Stimulated activated CD4-positive, alpha-beta T cell treated with anti-CD3 and anti-CD28 coated beads, Interleukin-4, amount 100 ng/mL, for 4 hours (primary cell): ENCODE measurements at regions not wholly inside any gene's neighbourhood (a gene's known extent, or its start where the extent isn't known, plus 50 kb on each side); places are given as distances from the start of the nearest gene placed in this dataset.

Experiments
- DNase-seq, 2 experiments: peaks; one replicate each; pipeline ENCODE4 v3.0.0-alpha.2; 2020

GRCh38 chr10:78915190-78915518 is 153.6 kb upstream of the ZMIZ1 start:
- DNase-seq: no peak

DNA sequence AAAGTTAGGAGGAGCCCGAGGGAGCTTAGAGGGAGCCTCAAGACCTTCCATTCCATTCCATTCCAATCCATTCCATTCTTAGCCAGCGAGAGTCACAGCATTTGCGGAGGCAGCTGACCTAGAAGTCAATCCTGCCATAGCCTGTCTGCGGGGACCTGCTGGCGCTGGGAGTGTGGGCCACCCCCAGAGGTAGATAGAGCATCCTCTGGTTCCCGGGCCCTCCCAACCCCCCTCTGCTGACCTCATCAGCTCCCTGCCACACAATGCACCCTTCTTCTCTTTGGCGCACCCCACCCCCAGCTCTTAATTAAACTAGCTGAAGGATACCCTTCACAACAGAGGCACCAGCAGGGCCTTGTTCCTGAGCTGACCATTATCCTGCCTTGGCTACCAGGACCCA is 152.5 kb upstream of the ZMIZ1 start:
- DNase-seq: no peak

DNA sequence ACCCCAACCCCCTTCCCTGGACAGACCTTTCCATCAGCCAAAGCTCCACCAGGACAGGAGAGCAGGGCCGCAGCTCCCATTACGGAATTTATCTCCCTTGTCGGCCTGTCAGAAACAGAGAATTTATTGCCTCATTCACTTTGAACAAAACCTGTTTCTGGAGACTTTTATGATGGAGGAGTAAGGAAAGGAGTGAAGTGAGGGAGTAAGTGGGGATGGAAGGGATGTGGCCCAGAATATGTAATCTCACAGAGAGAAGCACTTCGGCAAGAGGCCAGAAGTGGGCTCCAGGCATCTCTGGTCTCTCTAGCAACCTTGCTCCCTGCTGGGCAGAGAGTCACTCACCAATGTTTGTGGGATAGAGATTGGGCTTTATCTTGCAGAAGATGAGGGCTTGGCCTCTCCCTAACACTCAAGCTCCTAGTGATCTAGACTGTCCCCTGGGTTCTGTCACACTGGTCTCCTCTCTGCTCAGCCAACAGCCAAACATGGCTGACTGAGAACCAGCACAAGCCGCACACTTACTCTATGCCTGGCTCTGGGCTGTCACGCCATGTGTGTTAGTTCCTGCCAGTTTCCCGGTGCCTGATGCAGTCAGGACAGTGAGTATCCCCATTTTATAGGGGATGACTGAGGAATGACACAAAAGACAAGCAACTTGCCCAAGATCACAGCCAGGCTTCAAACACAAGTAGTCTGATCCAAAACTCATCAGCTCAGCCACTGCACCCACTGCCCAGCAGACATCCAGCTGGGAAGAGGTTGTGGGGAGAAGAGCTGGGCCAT is 149.4 kb upstream of the ZMIZ1 start:
- DNase-seq: no peak

DNA sequence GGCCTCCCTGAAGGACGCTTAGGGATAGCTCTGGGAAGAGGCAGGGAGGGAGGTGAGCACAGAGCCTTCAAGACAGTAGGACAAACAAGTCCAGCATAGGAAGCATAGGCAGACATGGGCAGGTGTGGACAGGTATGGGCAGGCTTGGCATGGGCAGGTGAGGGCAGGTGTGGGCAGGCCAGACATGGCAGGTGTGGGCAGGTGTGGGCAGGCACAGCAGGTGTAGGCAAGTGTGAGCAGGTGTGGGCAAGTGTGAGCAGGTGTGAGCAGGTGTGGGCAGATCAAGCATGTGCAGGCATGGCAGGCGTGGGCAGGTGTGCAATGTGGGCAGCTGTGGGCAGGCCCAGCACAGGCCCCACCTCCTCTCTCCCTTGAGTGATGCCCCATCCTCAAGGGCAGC is 148.8 kb upstream of the ZMIZ1 start:
- no peak for DNase-seq

GRCh38 chr10:78921895-78922294 is 146.9 kb upstream of the ZMIZ1 start:
- no peak for DNase-seq

GRCh38 chr10:78923647-78924318 is 145.0 kb upstream of the ZMIZ1 start:
- DNase-seq: no peak

- DNase-seq: no peak
Observed at GRCh38 chr10:78924319-78925003, 144.3 kb upstream of the ZMIZ1 start.

- no peak for DNase-seq
Observed at GRCh38 chr10:78925275-78925674, 143.5 kb upstream of the ZMIZ1 start.

GRCh38 chr10:78925800-78926319 is 142.9 kb upstream of the ZMIZ1 start:
- no peak for DNase-seq

GRCh38 chr10:78927257-78927995 is 141.3 kb upstream of the ZMIZ1 start:
- DNase-seq: no peak

GRCh38 chr10:78928330-78928729 is 140.4 kb upstream of the ZMIZ1 start:
- no peak for DNase-seq

DNA sequence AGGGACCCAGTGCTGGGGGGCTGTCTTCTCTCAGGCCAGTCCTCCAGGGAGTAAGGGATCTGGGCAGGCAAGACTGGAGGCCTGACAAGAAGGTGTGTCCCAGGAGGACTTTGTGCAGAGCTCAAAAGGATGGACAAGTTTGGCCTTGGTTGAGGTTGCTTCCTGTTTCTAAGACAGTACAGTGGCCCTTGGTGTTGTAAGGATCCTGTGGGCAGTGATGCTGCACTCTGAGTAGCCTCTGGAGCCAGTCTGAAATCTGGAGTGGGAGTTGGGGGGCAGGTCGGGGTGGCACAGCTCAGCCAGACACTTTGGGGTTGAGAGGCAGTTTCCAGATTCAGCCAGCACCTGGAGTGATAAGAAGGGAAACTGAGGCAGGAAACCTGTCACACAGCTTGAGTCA is 139.2 kb upstream of the ZMIZ1 start:
- DNase-seq: no peak

GRCh38 chr10:78931321-78932053 is 137.3 kb upstream of the ZMIZ1 start:
- no peak for DNase-seq

DNA sequence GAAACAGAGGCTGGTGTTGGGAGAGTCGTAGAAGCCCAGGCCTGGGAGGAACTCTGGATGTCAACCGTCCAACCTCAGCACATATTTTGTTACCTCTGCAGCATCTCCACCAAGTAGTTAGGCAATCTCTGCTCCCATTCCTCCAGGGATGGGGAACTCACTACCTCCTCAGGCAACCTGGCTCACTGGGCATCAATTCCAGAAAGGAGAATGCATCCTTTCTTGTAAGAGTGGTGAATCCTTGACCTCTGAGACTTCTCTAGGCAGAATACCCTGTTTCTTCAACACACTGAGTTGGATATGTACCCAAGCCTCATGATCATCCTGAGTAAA is 136.7 kb upstream of the ZMIZ1 start:
- no peak for DNase-seq

GRCh38 chr10:78932861-78933260 is 135.9 kb upstream of the ZMIZ1 start:
- DNase-seq: no peak

DNA sequence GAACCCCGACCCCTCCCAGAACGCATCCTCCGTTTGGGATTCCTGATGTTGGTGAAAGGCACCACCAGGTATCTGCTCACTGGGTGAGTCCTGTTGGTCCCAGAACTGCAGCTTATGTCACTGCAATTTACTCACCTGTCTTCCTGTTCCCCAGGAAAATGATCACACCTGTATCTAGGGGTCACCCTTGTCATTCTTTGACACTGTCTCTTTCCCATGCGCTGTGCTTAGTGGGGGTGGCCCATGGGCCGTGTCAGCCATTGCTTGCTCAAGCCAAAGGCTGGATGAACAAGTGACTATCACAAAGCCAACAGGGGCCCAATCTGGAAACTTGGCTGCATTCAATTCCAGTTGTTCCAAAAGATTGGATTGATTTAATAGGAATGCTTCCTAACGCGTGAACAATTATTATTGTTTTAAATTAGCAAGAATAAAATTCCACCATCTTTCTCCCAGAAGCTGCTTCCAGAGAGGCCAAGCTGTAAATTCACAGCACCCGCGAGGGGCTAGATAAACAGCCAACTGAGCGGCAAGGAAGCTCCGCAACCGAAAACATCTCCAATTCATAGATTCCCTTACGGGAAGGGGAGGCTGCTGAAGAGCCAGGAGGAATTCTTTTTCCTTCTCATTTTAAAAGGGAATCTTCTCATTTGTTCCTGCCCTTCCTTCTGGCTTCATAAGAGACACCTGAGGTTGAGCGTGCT is 134.8 kb upstream of the ZMIZ1 start:
- DNase-seq: no peak

DNA sequence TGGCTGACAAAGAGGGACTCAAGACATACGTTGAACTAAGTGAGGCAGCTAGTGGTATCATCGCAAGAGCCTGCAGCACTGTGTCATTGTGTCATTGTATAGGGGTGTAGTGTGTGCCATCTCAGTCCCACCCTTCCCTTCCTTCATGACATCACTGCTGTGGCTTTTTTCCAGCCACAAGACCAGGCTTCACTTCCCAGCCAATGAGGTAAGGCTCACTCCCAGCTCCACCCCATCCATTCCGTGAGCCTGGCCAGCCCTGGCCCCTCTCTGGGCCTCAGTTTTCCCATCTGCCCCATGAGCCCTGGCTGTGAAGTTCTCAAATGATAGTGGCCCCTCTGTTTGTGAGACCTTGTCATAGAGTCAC is 134.3 kb upstream of the ZMIZ1 start:
- no peak for DNase-seq

DNA sequence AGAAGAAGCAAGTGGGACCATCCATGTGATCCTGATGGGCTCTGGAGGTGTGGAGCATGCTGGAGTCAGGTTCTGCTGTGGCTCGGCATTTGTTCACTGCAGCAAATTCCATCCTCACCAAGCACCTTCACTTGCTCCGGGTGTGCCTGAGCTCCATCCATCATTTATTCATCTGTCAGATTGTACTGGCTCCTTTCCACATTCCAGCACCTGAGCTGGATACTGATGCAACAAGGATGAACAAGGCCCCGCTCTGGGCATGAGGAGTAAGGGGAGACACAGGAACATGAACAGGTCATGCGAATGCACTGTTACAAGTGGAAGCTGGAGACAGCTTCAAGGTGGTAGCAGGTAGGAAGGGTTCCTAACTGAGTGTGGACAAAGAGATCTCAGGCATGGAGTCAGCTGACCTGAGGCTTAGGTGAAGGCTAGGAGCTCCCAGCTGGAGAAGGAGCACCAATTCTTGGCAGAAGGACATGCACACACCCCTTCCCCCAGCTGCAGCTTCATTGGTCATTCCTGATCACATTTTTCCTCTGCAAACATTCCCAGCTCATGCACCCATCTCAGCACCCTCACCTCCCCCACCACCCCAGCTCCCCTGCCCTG is 133.7 kb upstream of the ZMIZ1 start:
- DNase-seq: no peak

DNA sequence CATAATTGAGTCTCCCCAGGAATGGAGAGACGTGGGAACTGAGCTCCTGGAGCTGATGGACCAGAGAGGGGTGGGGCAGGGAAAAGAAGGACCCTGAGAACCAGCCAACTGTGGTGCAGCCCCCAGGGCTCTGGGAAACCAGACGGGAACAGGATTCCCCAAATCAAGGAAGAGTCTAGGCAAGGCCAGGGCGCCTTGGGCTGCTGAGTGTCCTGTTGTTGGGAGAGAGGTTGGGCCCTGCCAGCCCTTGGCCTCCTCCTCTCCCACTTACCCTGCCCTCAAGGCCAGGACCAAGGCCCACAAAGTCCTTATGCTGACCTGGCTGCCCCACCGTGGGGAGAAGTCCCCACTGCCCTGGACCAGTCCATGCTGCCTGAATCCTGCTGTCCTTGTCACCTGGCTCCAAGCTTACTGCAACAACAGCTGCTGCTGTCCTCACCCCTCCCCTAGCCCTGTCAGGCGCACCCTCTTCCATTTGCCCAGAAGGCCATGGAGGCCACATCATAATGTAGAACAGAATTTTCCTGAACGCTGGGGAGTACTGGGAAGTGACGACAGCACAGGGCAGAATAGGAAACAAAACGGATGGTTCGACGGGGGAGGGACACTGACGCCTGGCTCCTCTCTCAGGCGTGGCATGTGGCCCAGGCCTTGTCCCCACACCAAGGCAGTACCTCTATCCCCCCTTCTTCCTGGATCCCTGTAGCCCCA is 132.9 kb upstream of the ZMIZ1 start:
- no peak for DNase-seq

DNA sequence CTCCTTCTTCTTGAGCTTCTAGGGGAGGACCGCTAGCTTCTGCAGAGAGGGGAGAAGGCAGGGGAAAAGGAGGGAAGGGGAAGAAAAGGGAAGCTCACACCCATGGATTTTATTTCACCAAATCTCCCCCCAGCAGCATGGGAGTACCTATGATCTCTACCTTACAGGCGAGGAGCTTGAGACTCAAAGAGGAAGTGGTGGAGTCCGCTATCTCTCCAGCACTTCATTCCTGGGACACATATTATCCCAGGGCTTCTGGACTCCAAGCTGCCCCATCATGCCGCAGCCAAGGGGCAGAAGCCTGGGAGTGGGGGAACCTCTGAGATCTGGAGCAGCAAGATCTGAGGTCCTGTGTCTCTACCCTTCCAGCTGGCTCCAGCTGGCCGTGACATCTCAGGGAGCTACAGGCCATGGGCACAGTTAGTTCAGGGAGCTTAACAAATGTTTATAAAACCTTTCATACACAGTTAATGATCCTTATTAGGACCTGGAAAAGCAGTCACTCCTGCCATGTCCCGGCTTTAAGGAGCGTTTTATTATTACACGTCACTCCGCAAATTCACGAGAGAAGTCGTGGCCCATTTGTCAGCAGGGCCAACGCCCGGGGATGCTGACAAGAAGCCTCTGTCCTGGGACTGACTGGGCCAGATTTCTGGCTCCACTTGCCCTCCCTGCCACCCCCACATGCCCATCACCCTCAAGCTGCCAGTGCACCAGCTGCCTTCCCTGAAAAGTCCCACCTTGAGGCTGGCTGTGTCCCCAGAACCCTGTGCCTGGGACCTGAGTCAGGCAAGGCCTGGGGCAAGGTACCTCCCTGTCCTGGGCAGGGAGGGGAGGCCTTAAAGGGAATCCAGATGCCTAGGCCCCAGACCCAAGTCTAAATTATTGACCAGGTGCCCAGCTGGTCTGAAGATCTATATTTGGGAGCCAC is 132.1 kb upstream of the ZMIZ1 start:
- no peak for DNase-seq
